HEK293T (cell line): ENCODE measurements at regions not wholly inside any gene's neighbourhood (a gene's known extent, or its start where the extent isn't known, plus 50 kb on each side); places are given as distances from the start of the nearest gene placed in this dataset.

Experiments used
- CTCF ChIA-PET: fragments of 350-600 bp; formaldehyde crosslinking; extraction: SDS; loops from one replicate; lab custom pipeline; 2021; ENCODE audit warnings: antibody characterized with exemption, inconsistent platforms; lab: Yijun Ruan, JAX
- POLR2A ChIA-PET: fragments of 350-600 bp; formaldehyde crosslinking; extraction: SDS; loops from one replicate; lab custom pipeline; 2020; ENCODE audit warnings: antibody characterized with exemption, inconsistent platforms; lab: Yijun Ruan, JAX
- DNase-seq: peaks from one replicate; pipeline ENCODE4 v3.0.0; 2012; ENCODE audit warnings: mixed read lengths; ENCODE audit errors: extremely low spot score
- ARNT ChIP-seq: fragments of 450-650 bp; IDR thresholded peaks from 2 replicates; pipeline ENCODE4 v1.6.1; 2017; ENCODE audit warnings: mild to moderate bottlenecking
- BHLHE40 ChIP-seq: fragments of 450-650 bp; IDR thresholded peaks from 2 replicates; pipeline ENCODE4 v1.6.1; 2016; ENCODE audit warnings: mild to moderate bottlenecking, moderate library complexity, borderline replicate concordance
- CTBP1 ChIP-seq: fragments of 450-650 bp; IDR thresholded peaks from 2 replicates; pipeline ENCODE4 v1.6.1; 2016; ENCODE audit warnings: borderline replicate concordance
- ELF4 ChIP-seq: fragments of 450-650 bp; IDR thresholded peaks from 2 replicates; pipeline ENCODE4 v1.6.1; 2017; ENCODE audit warnings: antibody characterized with exemption
- FOXA1 ChIP-seq: fragments of 450-650 bp; IDR thresholded peaks from 2 replicates; pipeline ENCODE4 v1.6.1; 2016; ENCODE audit warnings: mild to moderate bottlenecking
- FOXK2 ChIP-seq: fragments of 450-650 bp; IDR thresholded peaks from 2 replicates; pipeline ENCODE4 v1.6.1; 2016; ENCODE audit warnings: mild to moderate bottlenecking
- FOXM1 ChIP-seq: fragments of 450-650 bp; IDR thresholded peaks from 2 replicates; pipeline ENCODE4 v1.6.1; 2017; ENCODE audit warnings: mild to moderate bottlenecking, borderline replicate concordance
- HDGF ChIP-seq: fragments of 450-650 bp; IDR thresholded peaks from 2 replicates; pipeline ENCODE4 v1.6.1; 2017; ENCODE audit warnings: antibody characterized with exemption, borderline replicate concordance
- L3MBTL2 ChIP-seq: fragments of 450-650 bp; conservative IDR thresholded peaks from 2 replicates; pipeline ENCODE4 v1.6.1; 2016; ENCODE audit warnings: mild to moderate bottlenecking
- LEF1 ChIP-seq: fragments of 450-650 bp; IDR thresholded peaks from 2 replicates; pipeline ENCODE4 v1.6.1; 2017; ENCODE audit warnings: mild to moderate bottlenecking, borderline replicate concordance
- NFRKB ChIP-seq: fragments of 450-650 bp; IDR thresholded peaks from 2 replicates; pipeline ENCODE4 v1.6.1; 2016; ENCODE audit warnings: mild to moderate bottlenecking, moderate library complexity
- PKNOX1 ChIP-seq: fragments of 450-650 bp; IDR thresholded peaks from 2 replicates; pipeline ENCODE4 v1.6.1; 2016
- SP1 ChIP-seq: fragments of 450-650 bp; IDR thresholded peaks from 2 replicates; pipeline ENCODE4 v1.6.1; 2017
- SUZ12 ChIP-seq: fragments of 450-650 bp; IDR thresholded peaks from 2 replicates; pipeline ENCODE4 v1.6.1; 2016; ENCODE audit warnings: mild to moderate bottlenecking
- TARDBP ChIP-seq: fragments of 450-650 bp; IDR thresholded peaks from 2 replicates; pipeline ENCODE4 v1.6.1; 2016
- ZNF384 ChIP-seq: fragments of 450-650 bp; IDR thresholded peaks from 2 replicates; pipeline ENCODE4 v1.6.1; 2016

DNA sequence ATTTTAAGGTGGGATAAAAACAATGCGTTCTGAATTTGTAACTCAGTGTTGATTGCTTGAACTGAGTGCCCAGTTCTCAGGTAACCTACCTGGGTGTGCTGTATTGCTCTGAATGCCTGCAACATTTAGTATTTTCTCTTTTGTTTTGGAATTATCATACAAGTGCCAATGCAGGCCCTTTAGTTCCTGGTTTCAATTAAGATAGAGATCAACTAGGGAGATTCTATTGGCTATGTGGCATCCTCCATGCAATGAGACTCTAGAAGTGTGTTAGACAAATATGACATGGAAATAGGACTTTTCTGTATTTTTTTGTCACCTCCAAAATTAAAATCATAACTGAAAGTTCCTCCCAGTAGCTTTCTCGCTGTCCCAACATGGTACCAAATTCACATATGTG lies 438.7 kb upstream of the IGFBP7 start:
- TF ChIP-seq BHLHE40 (no peak), FOXM1 (no peak), ARNT (no peak), NFRKB (no peak), ELF4 (no peak), HDGF (no peak), SP1 (no peak), ZNF384 (no peak), SUZ12 (no peak), CTBP1 (no peak), FOXA1 (no peak), PKNOX1 (no peak), L3MBTL2 (no peak), TARDBP (no peak), LEF1 (no peak), FOXK2 (no peak)
- no peak for DNase-seq
- ChIA-PET CTCF (no interaction called here), POLR2A (no interaction called here)

DNA sequence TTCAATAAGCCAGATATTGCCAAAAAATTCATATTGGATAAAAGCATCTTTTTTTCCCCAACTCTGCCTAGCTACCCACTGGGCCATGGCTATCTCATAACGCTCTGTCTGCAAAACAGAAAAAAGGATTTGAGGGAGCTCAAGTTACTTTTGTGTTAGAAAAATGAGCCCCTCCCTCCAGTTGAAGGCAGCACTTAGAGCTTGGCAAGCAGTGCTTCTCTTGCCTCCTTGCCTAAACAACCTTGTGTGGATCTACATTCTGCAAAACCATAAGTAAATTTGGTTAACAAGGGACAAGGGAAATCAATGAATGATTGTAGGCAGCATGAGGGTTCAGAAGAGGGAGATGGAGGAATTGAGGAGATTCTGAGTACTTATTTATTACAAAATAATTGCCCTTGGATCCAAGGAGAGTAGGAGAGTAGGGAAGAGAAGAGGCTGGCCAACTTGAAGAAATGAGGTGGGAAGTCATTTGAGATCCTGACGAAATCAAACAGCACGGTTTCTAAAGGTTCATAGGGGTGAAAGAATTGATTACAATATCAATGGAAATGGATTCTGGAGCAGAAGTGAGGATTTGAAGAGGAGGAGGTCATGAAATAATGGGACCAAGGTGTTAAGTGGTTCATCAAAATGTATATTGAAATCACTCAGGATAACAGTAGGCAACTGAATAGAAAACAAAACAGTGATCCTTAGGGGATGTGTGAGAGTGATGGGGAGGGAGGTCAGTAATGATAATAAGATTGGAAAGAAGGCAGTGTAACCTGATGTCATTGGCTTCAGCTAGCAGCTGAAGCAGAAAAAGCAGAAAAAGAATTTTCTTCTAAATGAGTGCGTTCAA lies 434.8 kb upstream of the IGFBP7 start:
- ChIA-PET POLR2A (no interaction called here), CTCF (no interaction called here)
- no peak for TF ChIP-seq FOXM1
- TF ChIP-seq NFRKB = no peak
- no peak for TF ChIP-seq PKNOX1
- no peak for TF ChIP-seq ARNT
- TF ChIP-seq BHLHE40 = no peak
- no peak for TF ChIP-seq ELF4
- no peak for TF ChIP-seq SUZ12
- TF ChIP-seq CTBP1 = no peak
- TF ChIP-seq SP1 = no peak
- no peak for DNase-seq

DNA sequence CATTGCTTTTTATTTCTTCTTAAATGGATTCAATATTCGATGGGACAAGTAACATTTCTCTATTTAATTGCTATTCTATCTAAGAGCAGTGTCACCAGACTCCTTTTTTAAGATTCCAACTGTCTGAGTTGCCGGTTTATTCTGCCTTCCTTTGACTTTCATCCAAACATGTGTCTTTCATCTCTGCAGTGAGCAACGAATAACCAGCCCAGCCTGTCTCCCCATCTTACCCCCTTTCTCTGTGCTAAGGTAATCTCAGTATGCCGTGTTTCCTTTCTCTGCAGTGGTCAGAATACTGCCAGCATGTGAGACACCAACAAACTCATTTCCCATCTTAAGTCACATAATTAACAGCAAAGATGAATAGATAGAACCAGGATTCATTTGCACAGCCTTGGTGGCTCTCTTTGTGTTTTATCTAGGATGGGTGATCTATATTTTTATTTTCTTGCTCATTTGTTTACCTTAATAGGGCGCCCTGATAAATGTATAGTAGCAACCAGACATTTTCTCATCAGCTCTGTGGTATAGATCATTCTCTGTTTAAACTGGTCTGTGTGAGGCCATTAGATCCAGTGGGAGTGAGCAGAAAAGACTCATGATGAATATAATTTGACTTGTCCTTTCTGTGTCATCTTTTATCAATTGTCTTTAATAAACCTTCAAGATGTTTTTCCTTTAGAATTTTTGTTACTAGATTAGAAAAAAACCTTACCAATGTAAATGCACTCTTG lies 394.8 kb upstream of the IGFBP7 start:
- POLR2A ChIA-PET = no interaction called here
- no peak for DNase-seq
- TF ChIP-seq FOXK2 (no peak), SP1 (no peak), HDGF (no peak), ARNT (no peak), ELF4 (no peak), SUZ12 (no peak), TARDBP (no peak), NFRKB (no peak), L3MBTL2 (no peak), ZNF384 (no peak), CTBP1 (no peak), BHLHE40 (no peak), FOXM1 (no peak), FOXA1 (no peak), LEF1 (no peak), PKNOX1 (no peak)
- CTCF ChIA-PET = no interaction called here

GRCh38 chr4:57504139-57504538 lies 394.0 kb upstream of the IGFBP7 start:
- ChIA-PET CTCF (no interaction called here), POLR2A (no interaction called here)
- peak; percentile 25 for DNase-seq
- TF ChIP-seq PKNOX1 (peak; percentile 63), BHLHE40 (no peak), ARNT (no peak), TARDBP (no peak), SUZ12 (no peak), LEF1 (no peak), FOXA1 (no peak), CTBP1 (0 out of 2 replicates have a peak, but pooled peaks have one; percentile 35), FOXK2 (no peak), L3MBTL2 (peak; percentile 26), ZNF384 (no peak), NFRKB (no peak)

DNA sequence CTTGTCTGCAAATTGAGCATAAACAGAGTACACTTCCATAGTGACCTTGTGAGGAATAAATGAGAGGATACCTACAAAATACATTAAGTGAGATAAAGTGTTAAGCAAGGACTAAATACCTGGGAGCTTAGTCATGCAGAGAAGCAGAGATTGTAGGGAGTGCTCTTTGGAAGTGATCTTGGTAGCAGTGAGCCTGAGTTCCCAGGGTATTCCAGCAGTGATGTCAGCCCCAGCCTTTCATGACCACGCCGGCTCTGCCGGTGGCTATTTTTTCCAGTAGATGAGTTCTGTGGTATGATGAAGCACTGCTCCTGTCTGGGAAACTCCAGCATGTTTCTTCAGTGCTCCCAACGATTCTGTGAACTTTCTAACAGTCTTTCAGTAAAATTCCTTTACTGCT lies 391.5 kb upstream of the IGFBP7 start:
- no peak for TF ChIP-seq HDGF
- no peak for TF ChIP-seq LEF1
- TF ChIP-seq CTBP1 = no peak
- no peak for TF ChIP-seq TARDBP
- no peak for TF ChIP-seq BHLHE40
- no peak for TF ChIP-seq ZNF384
- DNase-seq = no peak
- ChIA-PET CTCF (interaction anchor here (0.6 kb wide), 1 partner anchor 1249 kb away, joined by 3 read pairs; no protein-coding TSS in a partner anchor), POLR2A (no interaction called here)
